ENCODE measurements at regions not wholly inside any gene's neighbourhood (a gene's known extent, or its start where the extent isn't known, plus 50 kb on each side); places are given as distances from the start of the nearest gene placed in this dataset.

GRCh38 chr6:132133736-132134445, 182.7 kb upstream of the CCN2 start:
- no peak for TF ChIP-seq RAD21 (IDR thresholded peaks at IDR 0.05; ENCODE audit: low read depth)
- TF ChIP-seq NFIC (IDR thresholded peaks at IDR 0.05) = no peak
- no peak for TF ChIP-seq USF1 (IDR thresholded peaks at IDR 0.05)
- TF ChIP-seq TCF12 (IDR thresholded peaks at IDR 0.05; ENCODE audit: low read depth) = no peak
- TF ChIP-seq TAF1 (IDR thresholded peaks at IDR 0.05; ENCODE audit: low read depth) = no peak

GRCh38 chr6:132132924-132133639, 181.9 kb upstream of the CCN2 start:
- TF ChIP-seq CREB1 (IDR thresholded peaks at IDR 0.05; ENCODE audit: low read depth) (no peak), TCF12 (IDR thresholded peaks at IDR 0.05; ENCODE audit: low read depth) (no peak), REST (IDR thresholded peaks at IDR 0.05; ENCODE audit: low read depth) (no peak), CEBPB (IDR thresholded peaks at IDR 0.05) (no peak), ZBTB7A (IDR thresholded peaks at IDR 0.05; ENCODE audit: low read depth) (no peak), MAX (IDR thresholded peaks at IDR 0.05) (no peak), RAD21 (IDR thresholded peaks at IDR 0.05; ENCODE audit: low read depth) (no peak), NFIC (IDR thresholded peaks at IDR 0.05) (no peak), USF1 (IDR thresholded peaks at IDR 0.05) (no peak), TAF1 (IDR thresholded peaks at IDR 0.05; ENCODE audit: low read depth) (no peak), FOXM1 (IDR thresholded peaks at IDR 0.05; ENCODE audit: borderline replicate concordance, low read depth) (no peak), TEAD4 (IDR thresholded peaks at IDR 0.05) (no peak), YY1 (IDR thresholded peaks at IDR 0.05; ENCODE audit: low read depth) (no peak), EGR1 (IDR thresholded peaks at IDR 0.05) (no peak), EP300 (IDR thresholded peaks at IDR 0.05; ENCODE audit: borderline replicate concordance) (no peak)

GRCh38 chr6:132132422-132132821, 181.2 kb upstream of the CCN2 start:
- TF ChIP-seq EP300 (IDR thresholded peaks at IDR 0.05; ENCODE audit: borderline replicate concordance) (no peak), EGR1 (IDR thresholded peaks at IDR 0.05) (no peak), USF1 (IDR thresholded peaks at IDR 0.05) (no peak), TCF12 (IDR thresholded peaks at IDR 0.05; ENCODE audit: low read depth) (no peak), RAD21 (IDR thresholded peaks at IDR 0.05; ENCODE audit: low read depth) (no peak), REST (IDR thresholded peaks at IDR 0.05; ENCODE audit: low read depth) (no peak), TAF1 (IDR thresholded peaks at IDR 0.05; ENCODE audit: low read depth) (no peak), TEAD4 (IDR thresholded peaks at IDR 0.05) (no peak), MAX (IDR thresholded peaks at IDR 0.05) (no peak), YY1 (IDR thresholded peaks at IDR 0.05; ENCODE audit: low read depth) (no peak), FOXM1 (IDR thresholded peaks at IDR 0.05; ENCODE audit: borderline replicate concordance, low read depth) (no peak), CEBPB (IDR thresholded peaks at IDR 0.05) (no peak), ZBTB7A (IDR thresholded peaks at IDR 0.05; ENCODE audit: low read depth) (no peak), NFIC (IDR thresholded peaks at IDR 0.05) (no peak), CREB1 (IDR thresholded peaks at IDR 0.05; ENCODE audit: low read depth) (no peak)

- TF ChIP-seq NFIC (IDR thresholded peaks at IDR 0.05) (no peak), CREB1 (IDR thresholded peaks at IDR 0.05; ENCODE audit: low read depth) (no peak), CEBPB (IDR thresholded peaks at IDR 0.05) (no peak), MAX (IDR thresholded peaks at IDR 0.05) (no peak), YY1 (IDR thresholded peaks at IDR 0.05; ENCODE audit: low read depth) (no peak), TEAD4 (IDR thresholded peaks at IDR 0.05) (no peak), ZBTB7A (IDR thresholded peaks at IDR 0.05; ENCODE audit: low read depth) (no peak), REST (IDR thresholded peaks at IDR 0.05; ENCODE audit: low read depth) (no peak)
Observed at GRCh38 chr6:132131758-132132157, 180.6 kb upstream of the CCN2 start.

All from Ishikawa (cell line).